Natural killer cell (primary cell): ENCODE measurements at regions not wholly inside any gene's neighbourhood (a gene's known extent, or its start where the extent isn't known, plus 50 kb on each side); places are given as distances from the start of the nearest gene placed in this dataset.

ENCODE experiments used
- ATAC-seq, 3 donors: fragments of 150-1000 bp in 2 of 3; fragments of 200-7000 bp in 1 of 3; cut with Tn5 transposase; 1 replicate in 1 of 3; 2 replicates in 2 of 3; pipeline ENCODE4 v1.10.0; 2021; ENCODE audit warnings: mild to moderate bottlenecking in 2 of 3, moderate library complexity in 2 of 3
- DNase-seq, 2 donors: peaks; one replicate each; pipeline versions ENCODE4 v3.0.0 to v3.0.0-alpha.2; 2013 to 2021; ENCODE audit warnings: mixed read lengths in 1 of 2
- H3K27ac ChIP-seq: one replicate; pipeline ENCODE4 v1.5.1; 2013; ENCODE audit warnings: mild to moderate bottlenecking, low read length
- H3K27me3 ChIP-seq: one replicate; pipeline ENCODE4 v1.6.1; 2013; ENCODE audit warnings: low read length; ENCODE audit not compliant: control insufficient read depth, insufficient read depth
- H3K36me3 ChIP-seq: one replicate; pipeline ENCODE4 v1.6.1; 2013; ENCODE audit warnings: low read length; ENCODE audit not compliant: control insufficient read depth, insufficient read depth
- H3K4me1 ChIP-seq: one replicate; pipeline ENCODE4 v1.6.1; 2013; ENCODE audit warnings: low read length; ENCODE audit not compliant: control insufficient read depth, insufficient read depth
- H3K4me3 ChIP-seq: one replicate; pipeline ENCODE4 v1.5.1; 2013; ENCODE audit warnings: low read length
- H3K9me3 ChIP-seq: one replicate; pipeline ENCODE4 v1.6.1; 2013; ENCODE audit warnings: low read length; ENCODE audit not compliant: control insufficient read depth, insufficient read depth
- H3K27ac Mint-ChIP-seq, 2 donors: one replicate each; pipeline ENCODE4 v1.8.0; 2022; ENCODE audit warnings: mild to moderate bottlenecking in 2 of 2, mixed read lengths in 2 of 2, moderate library complexity in 1 of 2
- H3K27me3 Mint-ChIP-seq, 2 donors: one replicate each; pipeline ENCODE4 v1.8.0; 2022; ENCODE audit warnings: low read depth in 2 of 2, mixed read lengths in 2 of 2
- H3K36me3 Mint-ChIP-seq: one replicate; pipeline ENCODE4 v1.8.0; 2022; ENCODE audit warnings: mixed read lengths
- H3K4me1 Mint-ChIP-seq, 2 donors: one replicate each; pipeline ENCODE4 v1.8.0; 2022; ENCODE audit warnings: mixed read lengths in 2 of 2
- H3K4me3 Mint-ChIP-seq: one replicate; pipeline ENCODE4 v1.8.0; 2022; ENCODE audit warnings: mild to moderate bottlenecking, moderate library complexity, mixed read lengths
- H3K9me3 Mint-ChIP-seq, 2 donors: one replicate each; pipeline ENCODE4 v1.8.0; 2022; ENCODE audit warnings: mixed read lengths in 2 of 2
- CTCF ChIP-seq: fragments of 200-600 bp; IDR thresholded peaks from one replicate; pipeline ENCODE4 v1.8.0; 2022; ENCODE audit warnings: antibody characterized with exemption
- whole genome bisulfite sequencing: methylation state at CpG from one replicate; pipeline ENCODE4 v1.1.7; 2013; ENCODE audit warnings: missing lambda C conversion rate; ENCODE audit not compliant: insufficient coverage; 5-methylcytosine and 5-hydroxymethylcytosine counted together
- intact Hi-C: fragments of 100-400 bp; cut with micrococcal nuclease; formaldehyde crosslinking; loops from one replicate; pipeline ENCODE4 v1.14.2; 2022

DNA sequence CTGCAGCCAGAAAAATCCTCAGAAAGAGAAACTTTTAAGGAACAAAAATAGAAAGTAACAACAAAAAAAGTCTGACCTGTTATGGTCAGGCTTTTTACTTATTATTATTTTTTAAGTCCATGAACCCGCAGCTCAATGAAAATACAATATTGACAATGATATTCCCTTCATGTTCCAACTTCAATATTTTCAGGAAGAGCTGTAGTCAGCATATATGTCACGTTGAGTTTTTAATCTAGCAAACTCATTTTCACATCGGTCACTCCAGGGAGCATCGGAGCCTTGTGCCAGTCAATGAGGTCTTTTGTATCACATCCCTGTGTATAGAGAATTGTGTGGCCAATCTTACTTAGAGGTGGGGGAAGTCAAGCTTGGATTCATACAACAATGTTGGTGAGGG is 568.4 kb upstream of the GCFC2 start:
- intact Hi-C loops, result no loop called here
- TF ChIP-seq CTCF, result no peak
- no peaks in the 10 kb centered on the region for H3K9me3 ChIP-seq
- WGBS, result 67% methylated on average over 3 of the region's 4 CpGs
- peaks cover 16 to 23% of the 10 kb centered on the region in 2 donors for H3K9me3 Mint-ChIP-seq
- H3K27ac ChIP-seq, result no peak overlapping the region
- no peak overlapping the region for H3K4me3 Mint-ChIP-seq
- ATAC-seq (no peak), DNase-seq (no peak)
- H3K36me3 ChIP-seq, result no peaks in the 10 kb centered on the region
- H3K4me1 ChIP-seq, result no peaks in the 10 kb centered on the region
- no peaks in the 10 kb centered on the region for H3K36me3 Mint-ChIP-seq
- no peaks in the 10 kb centered on the region for H3K4me1 Mint-ChIP-seq
- no peaks in the 10 kb centered on the region for H3K27me3 ChIP-seq
- H3K4me3 ChIP-seq, result no peak overlapping the region
- H3K27me3 Mint-ChIP-seq, result no peaks in the 10 kb centered on the region
- no peak overlapping the region for H3K27ac Mint-ChIP-seq

GRCh38 chr2:76275788-76276187 is 565.1 kb upstream of the GCFC2 start:
- Mint-ChIP-seq H3K9me3 (peaks cover 16 to 23% of the 10 kb centered on the region in 2 donors), H3K4me3 (no peak overlapping the region), H3K27ac (no peak overlapping the region), H3K27me3 (no peaks in the 10 kb centered on the region), H3K4me1 (no peaks in the 10 kb centered on the region), H3K36me3 (no peaks in the 10 kb centered on the region)
- no peak overlapping the region for H3K4me3 ChIP-seq
- no peaks in the 10 kb centered on the region for H3K36me3 ChIP-seq
- 74% methylated on average over 4 of the region's 4 CpGs for WGBS
- H3K27ac ChIP-seq, result no peak overlapping the region
- H3K9me3 ChIP-seq, result peaks cover 6% of the 10 kb centered on the region
- H3K27me3 ChIP-seq, result no peaks in the 10 kb centered on the region
- no peaks in the 10 kb centered on the region for H3K4me1 ChIP-seq
- no peak for ATAC-seq
- DNase-seq, result no peak
- intact Hi-C loops, result no loop called here
- no peak for TF ChIP-seq CTCF

DNA sequence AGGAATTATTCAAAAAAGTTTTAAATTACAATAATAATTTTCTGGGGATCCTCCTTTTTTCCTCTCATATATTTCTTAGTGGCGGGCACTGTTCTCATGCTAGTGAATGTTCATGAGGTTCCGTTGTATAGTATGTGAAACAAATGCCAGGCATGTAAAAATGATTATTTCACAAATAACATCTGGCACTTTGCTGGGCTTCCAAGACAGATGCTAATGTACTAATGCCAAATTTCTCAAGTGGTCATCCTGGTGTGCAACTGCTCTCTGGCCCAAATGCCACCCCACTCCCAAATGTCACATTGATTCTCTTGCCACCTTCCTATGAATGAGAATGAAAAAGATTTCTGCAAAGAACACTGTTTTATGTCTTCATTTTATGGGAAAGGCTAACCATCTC is 564.0 kb upstream of the GCFC2 start:
- Mint-ChIP-seq H3K9me3 (peaks cover 16 to 23% of the 10 kb centered on the region in 2 donors), H3K27me3 (no peaks in the 10 kb centered on the region)

More for the DNA sequence above, 564.0 kb upstream of the GCFC2 start:
- Mint-ChIP-seq H3K36me3 (no peaks in the 10 kb centered on the region), H3K27ac (no peak overlapping the region), H3K4me3 (no peak overlapping the region), H3K4me1 (no peaks in the 10 kb centered on the region)
- no CpG with 5 or more reads among the region's 2 CpGs for WGBS
- no peak overlapping the region for H3K4me3 ChIP-seq
- no peaks in the 10 kb centered on the region for H3K4me1 ChIP-seq
- H3K27ac ChIP-seq, result no peak overlapping the region
- TF ChIP-seq CTCF, result no peak
- intact Hi-C loops, result no loop called here
- peaks cover 6% of the 10 kb centered on the region for H3K9me3 ChIP-seq
- H3K36me3 ChIP-seq, result no peaks in the 10 kb centered on the region
- ATAC-seq, result no peak
- no peaks in the 10 kb centered on the region for H3K27me3 ChIP-seq
- no peak for DNase-seq
